IMR-90 (cell line): ENCODE measurements at regions not wholly inside any gene's neighbourhood (a gene's known extent, or its start where the extent isn't known, plus 50 kb on each side); places are given as distances from the start of the nearest gene placed in this dataset.

Experiments used
- ATAC-seq: fragments of 200-7000 bp; cut with Tn5 transposase; 2 replicates; pipeline ENCODE4 v1.9.1; 2020; ENCODE audit warnings: low read depth, mild to moderate bottlenecking, moderate library complexity
- BruUV-seq: library from RNA; stranded (reverse); fragments of 400-500 nt; replicated peaks from 2 replicates; lab custom pipeline; 2021; lab: Mats Ljungman, UMichigan
- CTCF ChIA-PET: fragments of 300-600 bp; formaldehyde crosslinking; extraction: SDS; loops from one replicate; lab custom pipeline; 2021; ENCODE audit warnings: antibody characterized with exemption; lab: Yijun Ruan, JAX
- POLR2A ChIA-PET: fragments of 300-600 bp; sonication (Branson Sonifier 250); formaldehyde crosslinking; loops from one replicate; lab custom pipeline; 2022; ENCODE audit warnings: antibody characterized with exemption; ENCODE audit not compliant: unreplicated experiment; lab: Charles Lee
- DNase-seq: peaks from one replicate; pipeline ENCODE4 v3.0.0; 2013
- H2AFZ ChIP-seq: replicated peaks from 2 replicates; pipeline ENCODE3; 2013; ENCODE audit warnings: low read length, mild to moderate bottlenecking; ENCODE audit not compliant: poor library complexity
- H2AK5ac ChIP-seq: 2 replicates; pipeline ENCODE4 v1.6.1; 2013; ENCODE audit warnings: low read depth, low read length, inconsistent platforms
- H2AK9ac ChIP-seq: replicated peaks from 2 replicates; pipeline ENCODE3; 2013; ENCODE audit warnings: mild to moderate bottlenecking, low read depth, low read length, moderate library complexity; ENCODE audit not compliant: poor library complexity
- H2BK120ac ChIP-seq: 2 replicates; pipeline ENCODE4 v1.6.1; 2013; ENCODE audit warnings: low read depth, low read length, inconsistent platforms
- H2BK15ac ChIP-seq: 3 replicates; pipeline ENCODE4 v1.6.1; 2013; ENCODE audit warnings: low read depth, low read length, inconsistent platforms
- H2BK20ac ChIP-seq: 2 replicates; pipeline ENCODE4 v1.6.1; 2013; ENCODE audit warnings: low read depth, mild to moderate bottlenecking, inconsistent platforms, low read length, moderate library complexity
- H2BK5ac ChIP-seq: 2 replicates; pipeline ENCODE4 v1.6.1; 2013; ENCODE audit warnings: mild to moderate bottlenecking, low read depth, low read length, inconsistent platforms; ENCODE audit not compliant: poor library complexity, severe bottlenecking
- H3K14ac ChIP-seq: replicated peaks from 2 replicates; pipeline ENCODE4 v1.6.1; 2013; ENCODE audit warnings: low read depth, low read length, inconsistent platforms
- H3K18ac ChIP-seq: 2 replicates; pipeline ENCODE4 v1.6.1; 2013; ENCODE audit warnings: low read depth, low read length, control low read depth
- H3K23ac ChIP-seq: 2 replicates; pipeline ENCODE4 v1.6.1; 2013; ENCODE audit warnings: low read depth, low read length, inconsistent platforms
- H3K27ac ChIP-seq: 2 replicates; pipeline ENCODE4 v1.5.1; 2013; ENCODE audit warnings: mild to moderate bottlenecking, control low read depth, low read length; ENCODE audit not compliant: insufficient read depth
- H3K27me3 ChIP-seq: 2 replicates; pipeline ENCODE4 v1.6.1; 2013; ENCODE audit warnings: low read length; ENCODE audit not compliant: control insufficient read depth, insufficient read depth
- H3K36me3 ChIP-seq: 2 replicates; pipeline ENCODE4 v1.6.1; 2013; ENCODE audit warnings: low read length, mixed read lengths; ENCODE audit not compliant: control insufficient read depth, insufficient read depth
- H3K4ac ChIP-seq: 2 replicates; pipeline ENCODE4 v1.6.1; 2013; ENCODE audit warnings: low read depth, low read length, inconsistent platforms
- H3K4me1 ChIP-seq: 2 replicates; pipeline ENCODE4 v1.6.1; 2013; ENCODE audit warnings: low read length, mixed read lengths; ENCODE audit not compliant: control insufficient read depth, insufficient read depth
- H3K4me2 ChIP-seq: 2 replicates; pipeline ENCODE4 v1.6.1; 2013; ENCODE audit warnings: low read depth, mild to moderate bottlenecking, control low read depth, low read length, moderate library complexity
- H3K4me3 ChIP-seq: 2 replicates; pipeline ENCODE4 v1.5.1; 2013; ENCODE audit warnings: low read depth, mild to moderate bottlenecking, control low read depth, low read length, moderate library complexity; ENCODE audit not compliant: insufficient read depth
- H3K56ac ChIP-seq: 2 replicates; pipeline ENCODE4 v1.6.1; 2013; ENCODE audit warnings: low read length, inconsistent platforms; ENCODE audit not compliant: insufficient read depth; ENCODE audit errors: extremely low read depth
- H3K79me1 ChIP-seq, 2 experiments: 2 replicates each; pipeline ENCODE4 v1.6.1; 2013; ENCODE audit warnings: low read length in 2 of 2, inconsistent platforms in 1 of 2, low read depth in 1 of 2
- H3K9ac ChIP-seq: 2 replicates; pipeline ENCODE4 v1.6.1; 2013; ENCODE audit warnings: low read depth, low read length, control low read depth
- H3K9me1 ChIP-seq: 2 replicates; pipeline ENCODE4 v1.6.1; 2013; ENCODE audit warnings: low read length, inconsistent platforms; ENCODE audit not compliant: insufficient read depth
- H3K9me3 ChIP-seq: 2 replicates; pipeline ENCODE4 v1.6.1; 2013; ENCODE audit warnings: low read length; ENCODE audit not compliant: control insufficient read depth, insufficient read depth
- H4K20me1 ChIP-seq: 2 replicates; pipeline ENCODE4 v1.6.1; 2013; ENCODE audit warnings: low read length, inconsistent platforms; ENCODE audit not compliant: insufficient read depth
- H4K5ac ChIP-seq: 2 replicates; pipeline ENCODE4 v1.6.1; 2013; ENCODE audit warnings: mild to moderate bottlenecking, low read depth, low read length, control low read depth
- H4K8ac ChIP-seq, 2 experiments: 2 replicates each; pipeline ENCODE4 v1.6.1; 2013; ENCODE audit warnings: low read depth in 2 of 2, low read length in 2 of 2, control low read depth in 1 of 2, inconsistent platforms in 1 of 2
- H4K91ac ChIP-seq: 2 replicates; pipeline ENCODE4 v1.6.1; 2013; ENCODE audit warnings: low read depth, low read length, inconsistent platforms; ENCODE audit not compliant: insufficient read depth
- FOS ChIP-seq: fragments of 150-350 bp; IDR thresholded peaks from 2 replicates; pipeline ENCODE4 v1.6.1; 2016; ENCODE audit warnings: low read depth, low read length
- MAZ ChIP-seq: IDR thresholded peaks from 2 replicates; pipeline ENCODE4 v1.6.1; 2012; ENCODE audit warnings: low read depth, mild to moderate bottlenecking, low read length, improper control_type of control experiment, moderate library complexity, borderline replicate concordance
- RAD21 ChIP-seq: IDR thresholded peaks from 2 replicates; pipeline ENCODE4 v1.6.1; 2012; ENCODE audit warnings: low read length, improper control_type of control experiment
- USF2 ChIP-seq: fragments of 150-350 bp; IDR thresholded peaks from 2 replicates; pipeline ENCODE4 v1.6.1; 2017; ENCODE audit warnings: mild to moderate bottlenecking, antibody characterized with exemption, low read length, low read depth
- WGBS, 2 experiments: methylation state at CpG; one replicate each; pipeline versions ENCODE4 v1.1.5 to v1.1.7; 2013; ENCODE audit warnings: missing lambda C conversion rate in 2 of 2; ENCODE audit not compliant: insufficient read length in 1 of 2; ENCODE audit errors: extremely low coverage in 2 of 2; 5-methylcytosine and 5-hydroxymethylcytosine counted together
- dilution Hi-C: fragments of 300-500 bp; cut with HindIII; formaldehyde crosslinking; loops from one replicate; pipeline ENCODE4 v1.14.3; 2018; ENCODE audit warnings: low sequenced_read_pairs; ENCODE audit not compliant: unreplicated experiment
- in situ Hi-C: fragments of 300-500 bp; cut with MboI; formaldehyde crosslinking; loops from 3 replicates; pipeline ENCODE4 v1.14.3; 2019; ENCODE audit warnings: low sequenced_read_pairs, inconsistent platforms, mixed read lengths
- intact Hi-C: fragments of 100-400 bp; cut with micrococcal nuclease; formaldehyde crosslinking; loops from 2 replicates; pipeline ENCODE4 v1.10.0; 2022
- TF ChIP-seq, protein P1 (sequence below): conservative IDR thresholded peaks from 2 replicates; pipeline ENCODE4 v1.5.1; 2012; ENCODE audit warnings: mild to moderate bottlenecking, low read depth, low read length, improper control_type of control experiment

GRCh38 chr6:6090861-6091607 lies 84.3 kb upstream of the NRN1 start:
- H2AK9ac ChIP-seq: no peak overlapping the region
- H4K20me1 ChIP-seq: no peaks in the 10 kb centered on the region
- no peak overlapping the region for H3K27ac ChIP-seq
- no peak overlapping the region for H3K18ac ChIP-seq
- DNase-seq (no peak), ATAC-seq (no peak)
- no peak overlapping the region for H4K5ac ChIP-seq
- no peaks in the 10 kb centered on the region for H3K27me3 ChIP-seq
- no peak overlapping the region for H4K91ac ChIP-seq
- H2BK5ac ChIP-seq: no peak overlapping the region
- WGBS, 2 experiments: no CpG with 5 or more reads among the region's 5 CpGs
- no peaks in the 10 kb centered on the region for H3K79me1 ChIP-seq
- no peaks in the 10 kb centered on the region for H3K36me3 ChIP-seq
- no peak overlapping the region for H2AK5ac ChIP-seq
- H3K4ac ChIP-seq: no peak overlapping the region
- dilution Hi-C loops: no loop called here
- H3K4me2 ChIP-seq: no peak overlapping the region
- no peak overlapping the region for H2BK20ac ChIP-seq
- H3K4me1 ChIP-seq: no peaks in the 10 kb centered on the region
- H4K8ac ChIP-seq: no peak overlapping the region
- ChIA-PET CTCF (no interaction called here), POLR2A (no interaction called here)
- H3K9me3 ChIP-seq: peaks cover 2% of the 10 kb centered on the region; the same call in 1 of the 2 replicates
- H2BK120ac ChIP-seq: no peak overlapping the region
- no peak overlapping the region for H2BK15ac ChIP-seq
- no peak overlapping the region for H3K9ac ChIP-seq
- no peak overlapping the region for H3K23ac ChIP-seq
- H3K9me1 ChIP-seq: no peaks in the 10 kb centered on the region
- H2AFZ ChIP-seq: peak overlapping the region; percentile 33
- BruUV-seq: no TSS peak
- H3K56ac ChIP-seq: no peak overlapping the region
- H3K14ac ChIP-seq: no peak overlapping the region
- H3K4me3 ChIP-seq: no peak overlapping the region
- no peak for TF ChIP-seq USF2
- TF ChIP-seq MAZ: no peak
- TF ChIP-seq, protein P1, sequence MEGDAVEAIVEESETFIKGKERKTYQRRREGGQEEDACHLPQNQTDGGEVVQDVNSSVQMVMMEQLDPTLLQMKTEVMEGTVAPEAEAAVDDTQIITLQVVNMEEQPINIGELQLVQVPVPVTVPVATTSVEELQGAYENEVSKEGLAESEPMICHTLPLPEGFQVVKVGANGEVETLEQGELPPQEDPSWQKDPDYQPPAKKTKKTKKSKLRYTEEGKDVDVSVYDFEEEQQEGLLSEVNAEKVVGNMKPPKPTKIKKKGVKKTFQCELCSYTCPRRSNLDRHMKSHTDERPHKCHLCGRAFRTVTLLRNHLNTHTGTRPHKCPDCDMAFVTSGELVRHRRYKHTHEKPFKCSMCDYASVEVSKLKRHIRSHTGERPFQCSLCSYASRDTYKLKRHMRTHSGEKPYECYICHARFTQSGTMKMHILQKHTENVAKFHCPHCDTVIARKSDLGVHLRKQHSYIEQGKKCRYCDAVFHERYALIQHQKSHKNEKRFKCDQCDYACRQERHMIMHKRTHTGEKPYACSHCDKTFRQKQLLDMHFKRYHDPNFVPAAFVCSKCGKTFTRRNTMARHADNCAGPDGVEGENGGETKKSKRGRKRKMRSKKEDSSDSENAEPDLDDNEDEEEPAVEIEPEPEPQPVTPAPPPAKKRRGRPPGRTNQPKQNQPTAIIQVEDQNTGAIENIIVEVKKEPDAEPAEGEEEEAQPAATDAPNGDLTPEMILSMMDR: no peak
- TF ChIP-seq RAD21: no peak
- TF ChIP-seq FOS: no peak
- in situ Hi-C loops: no loop called here
- intact Hi-C loops: no loop called here
